Thyroid gland (tissue), 4 donors: ENCODE measurements at regions not wholly inside any gene's neighbourhood (a gene's known extent, or its start where the extent isn't known, plus 50 kb on each side); places are given as distances from the start of the nearest gene placed in this dataset.

ENCODE experiments used
- POLR2A ChIP-seq, 2 donors: fragments of 450-650 bp; IDR thresholded peaks; one replicate each; pipeline ENCODE4 v1.6.1; 2017; ENCODE audit warnings: antibody characterized with exemption in 2 of 2, mild to moderate bottlenecking in 2 of 2, moderate library complexity in 1 of 2
- TF ChIP-seq, protein P1 (sequence below), 6 experiments: fragments of 200-600 bp in 3 of 6; fragments of 450-650 bp in 3 of 6; sonication (generic) in 3 of 6; IDR thresholded peaks; one replicate each; pipeline ENCODE4 v1.5.1; 2016 to 2019; ENCODE audit warnings: antibody characterized with exemption in 6 of 6, mild to moderate bottlenecking in 2 of 6, inconsistent platforms in 1 of 6, moderate library complexity in 1 of 6

DNA sequence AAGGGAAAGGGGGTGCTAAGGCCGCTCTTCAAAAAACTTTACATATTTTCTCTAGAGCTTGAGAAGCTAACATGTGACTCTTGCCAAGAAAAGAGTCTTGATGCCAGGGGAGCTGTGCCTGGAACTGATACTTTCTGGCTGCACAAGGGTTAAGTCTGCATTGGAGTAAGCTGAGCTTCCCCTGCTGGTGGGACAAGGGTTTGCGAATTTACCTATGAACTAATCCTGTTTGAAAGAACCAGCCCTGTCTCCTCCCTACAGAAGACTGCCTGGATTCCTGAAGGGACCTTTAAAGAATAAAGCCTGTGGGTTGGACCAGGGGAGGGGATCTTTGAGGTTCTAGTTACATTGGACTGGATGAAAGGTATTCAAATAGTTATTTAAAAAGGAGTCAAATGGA lies 58.3 kb upstream of the EPHA3 start:
- TF ChIP-seq, protein P1, sequence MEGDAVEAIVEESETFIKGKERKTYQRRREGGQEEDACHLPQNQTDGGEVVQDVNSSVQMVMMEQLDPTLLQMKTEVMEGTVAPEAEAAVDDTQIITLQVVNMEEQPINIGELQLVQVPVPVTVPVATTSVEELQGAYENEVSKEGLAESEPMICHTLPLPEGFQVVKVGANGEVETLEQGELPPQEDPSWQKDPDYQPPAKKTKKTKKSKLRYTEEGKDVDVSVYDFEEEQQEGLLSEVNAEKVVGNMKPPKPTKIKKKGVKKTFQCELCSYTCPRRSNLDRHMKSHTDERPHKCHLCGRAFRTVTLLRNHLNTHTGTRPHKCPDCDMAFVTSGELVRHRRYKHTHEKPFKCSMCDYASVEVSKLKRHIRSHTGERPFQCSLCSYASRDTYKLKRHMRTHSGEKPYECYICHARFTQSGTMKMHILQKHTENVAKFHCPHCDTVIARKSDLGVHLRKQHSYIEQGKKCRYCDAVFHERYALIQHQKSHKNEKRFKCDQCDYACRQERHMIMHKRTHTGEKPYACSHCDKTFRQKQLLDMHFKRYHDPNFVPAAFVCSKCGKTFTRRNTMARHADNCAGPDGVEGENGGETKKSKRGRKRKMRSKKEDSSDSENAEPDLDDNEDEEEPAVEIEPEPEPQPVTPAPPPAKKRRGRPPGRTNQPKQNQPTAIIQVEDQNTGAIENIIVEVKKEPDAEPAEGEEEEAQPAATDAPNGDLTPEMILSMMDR (IDR thresholded peaks at IDR 0.05): no peak
- no peak for TF ChIP-seq POLR2A (IDR thresholded peaks at IDR 0.05)
